ENCODE measurements at regions not wholly inside any gene's neighbourhood (a gene's known extent, or its start where the extent isn't known, plus 50 kb on each side); places are given as distances from the start of the nearest gene placed in this dataset.
"Not testable (repeated sequence)": the region's sequence is repeated elsewhere in the genome, so short reads cannot be mapped to it uniquely, and the experiment has no call there.

DNA sequence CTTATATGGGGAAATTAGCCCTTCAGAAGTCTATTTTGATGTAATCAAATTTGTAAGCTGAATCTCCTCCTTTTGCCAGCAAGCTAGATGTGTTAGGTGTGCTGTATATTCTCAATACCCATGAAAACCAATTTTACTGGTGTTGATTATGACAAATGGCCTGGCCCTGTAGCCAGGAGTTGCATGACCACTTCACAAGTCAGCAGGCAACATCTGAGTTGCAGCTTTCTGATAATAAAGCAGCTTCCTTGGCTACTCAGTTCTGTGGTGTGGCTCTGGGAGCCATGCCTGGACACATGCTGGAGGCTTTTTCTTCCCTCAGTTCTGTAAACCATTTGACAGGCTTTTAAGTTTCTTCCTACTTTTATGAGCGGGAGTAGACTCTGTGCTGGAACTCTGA, 154.1 kb upstream of the CXCL13 start:
- no peak for DNase-seq

GRCh38 chr4:77452117-77452516, 153.5 kb upstream of the CXCL13 start:
- not testable (repeated sequence) for DNase-seq

DNA sequence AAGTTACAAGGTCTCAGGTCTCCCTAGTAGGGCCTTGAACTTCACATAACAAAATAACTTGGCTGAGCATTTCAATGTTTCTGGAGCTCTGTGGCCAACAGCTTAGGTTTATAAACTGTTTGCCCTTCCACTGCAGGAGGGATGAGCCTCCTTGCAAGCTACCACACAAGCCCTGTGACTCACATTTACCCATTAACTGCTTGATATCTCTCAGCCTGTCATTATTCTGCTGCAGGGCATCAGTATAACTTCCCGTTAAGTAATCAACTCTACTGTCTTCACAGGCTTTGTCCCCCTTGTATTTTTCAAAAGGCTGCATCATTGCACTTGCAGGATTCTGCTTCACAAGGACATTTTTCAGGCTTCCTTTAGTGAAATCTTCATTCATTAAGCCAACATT, 151.7 kb upstream of the CXCL13 start:
- DNase-seq, result no peak

DNA sequence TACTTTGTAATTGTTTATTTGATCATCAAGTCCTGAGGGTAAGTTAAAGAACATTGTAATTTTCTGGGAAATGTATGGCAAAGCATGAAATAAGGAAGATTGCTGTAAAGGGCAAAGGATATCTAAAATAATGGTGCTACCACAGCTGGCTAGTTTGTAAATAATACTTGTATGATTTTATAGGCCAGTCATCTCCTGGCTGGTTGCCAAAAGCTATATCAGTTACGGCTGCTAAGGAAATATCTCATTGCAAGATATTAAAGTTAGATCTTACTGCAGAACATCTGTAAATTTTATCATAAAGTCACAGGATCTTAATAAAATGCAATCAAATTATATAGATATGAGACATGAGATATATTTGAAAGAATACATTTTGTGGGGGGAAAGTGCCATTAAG, 150.8 kb upstream of the CXCL13 start:
- no peak for DNase-seq

DNA sequence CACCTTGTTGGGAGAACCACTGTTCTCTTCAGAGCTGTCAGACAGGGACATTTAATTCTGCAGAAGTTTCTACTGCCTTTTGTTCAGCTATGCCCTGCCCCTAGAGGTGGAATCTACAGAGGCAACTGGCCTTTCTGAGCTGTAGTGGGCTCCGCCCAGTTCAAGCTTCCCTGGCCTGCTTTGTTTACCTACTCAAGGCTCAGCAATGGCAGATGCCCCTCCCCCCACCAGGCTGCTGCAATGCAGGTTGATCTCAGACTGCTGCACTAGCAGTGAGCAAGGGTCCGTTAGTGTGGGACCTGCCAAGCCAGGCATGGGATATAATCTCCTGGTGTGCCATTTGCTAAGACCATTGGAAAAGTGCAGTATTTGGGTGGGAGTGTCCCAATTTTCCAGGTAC, 141.5 kb upstream of the CXCL13 start:
- not testable (repeated sequence) for DNase-seq

GRCh38 chr4:77465271-77465670, 140.3 kb upstream of the CXCL13 start:
- DNase-seq, result peak; percentile 28 to 55

DNA sequence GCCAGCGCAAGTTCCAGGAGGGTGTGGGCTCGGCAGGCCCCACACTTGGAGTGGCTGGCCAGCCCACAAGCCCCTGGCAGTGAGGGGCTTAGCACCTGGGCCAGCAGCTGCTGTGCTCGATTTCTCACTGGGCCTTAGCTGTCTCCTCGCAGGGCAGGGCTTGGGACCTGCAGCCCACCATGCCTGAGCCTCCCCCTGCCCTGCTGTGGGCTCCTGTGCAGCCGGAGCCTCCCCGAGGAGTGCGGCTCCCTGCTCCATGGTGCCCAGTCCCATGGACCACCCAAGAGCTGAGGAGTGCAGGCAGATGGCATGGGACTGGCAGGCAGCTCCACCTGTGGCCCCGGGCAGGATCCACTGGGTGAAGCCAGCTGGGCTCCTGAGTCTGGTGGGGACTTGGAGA, 139.2 kb upstream of the CXCL13 start:
- no peak for DNase-seq

DNA sequence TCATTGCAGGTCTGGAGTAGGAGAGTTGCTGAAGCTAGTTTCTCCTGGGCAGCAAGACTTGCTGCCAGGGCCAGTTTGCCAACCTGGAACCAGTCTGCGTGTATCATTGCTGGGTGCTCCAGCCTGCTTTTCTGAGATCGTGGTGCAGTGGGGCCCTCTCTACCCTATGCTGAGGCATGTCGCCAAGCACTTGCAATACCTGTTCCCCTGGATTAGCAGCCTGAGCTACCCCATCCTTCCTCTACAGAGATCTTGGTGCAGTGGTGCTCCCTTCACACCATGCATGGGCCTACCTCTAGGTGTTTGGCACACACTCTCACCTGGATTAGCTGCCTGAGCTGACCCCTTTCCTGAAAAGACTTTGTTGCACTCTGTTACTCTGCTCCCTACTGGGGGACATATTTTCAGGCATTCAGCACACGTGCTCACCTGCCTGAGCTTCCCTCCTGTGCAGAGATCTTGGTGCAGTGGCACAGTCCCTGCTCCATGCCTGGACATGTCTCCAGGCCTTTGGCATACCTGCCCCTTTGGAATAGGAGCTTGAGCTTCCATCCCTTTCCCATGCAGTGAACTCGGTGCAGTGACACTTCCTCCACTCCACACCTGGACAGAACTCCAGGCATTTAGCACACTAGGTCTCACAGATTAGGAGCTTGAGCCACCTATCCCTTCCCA, 133.7 kb upstream of the CXCL13 start:
- no peak for DNase-seq

GRCh38 chr4:77473509-77473908, 132.1 kb upstream of the CXCL13 start:
- DNase-seq, result no peak

DNA sequence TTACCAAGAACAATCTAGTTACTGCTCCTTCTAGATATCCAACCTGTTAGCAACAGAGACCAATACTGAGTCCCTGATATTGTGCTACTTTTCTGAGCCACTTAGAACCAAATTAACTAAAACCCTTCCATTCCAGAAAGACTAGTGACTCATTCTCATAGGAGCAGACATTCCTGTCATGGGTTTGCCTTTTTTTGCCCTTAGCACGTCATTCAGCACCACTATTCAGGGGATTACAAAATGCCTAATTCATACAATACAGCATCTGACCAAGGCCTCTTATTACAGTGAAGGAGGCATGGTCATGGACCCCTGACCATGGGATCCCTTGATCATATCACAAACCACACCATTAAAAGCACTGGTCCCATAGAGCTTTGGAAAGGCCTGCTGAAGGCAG, 123.8 kb upstream of the CXCL13 start:
- no peak for DNase-seq

GRCh38 chr4:77488882-77489281, 116.7 kb upstream of the CXCL13 start:
- no peak for DNase-seq

GRCh38 chr4:77493120-77493752, 112.4 kb upstream of the CXCL13 start:
- no peak for DNase-seq

GRCh38 chr4:77493829-77494551, 111.6 kb upstream of the CXCL13 start:
- no peak for DNase-seq

DNA sequence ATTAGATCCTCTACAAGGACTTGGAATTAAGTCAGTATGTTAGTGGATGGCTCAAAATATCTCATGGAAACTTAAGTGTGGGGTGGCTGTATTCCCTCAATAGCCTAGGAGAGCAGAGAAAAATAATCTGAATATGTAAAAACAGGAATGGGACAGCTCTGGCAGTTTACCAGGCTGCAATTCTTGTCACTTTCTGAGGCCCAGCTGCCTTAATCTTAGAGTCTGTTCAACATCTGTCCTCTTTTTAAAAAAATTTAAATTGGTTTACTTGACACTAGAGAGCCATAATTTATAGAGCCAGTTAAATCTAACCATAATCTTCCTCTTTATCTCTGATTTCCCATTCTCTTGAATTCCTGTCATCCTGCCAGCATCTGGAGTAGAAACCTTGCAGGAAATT, 109.2 kb upstream of the CXCL13 start:
- DNase-seq, result no peak

DNA sequence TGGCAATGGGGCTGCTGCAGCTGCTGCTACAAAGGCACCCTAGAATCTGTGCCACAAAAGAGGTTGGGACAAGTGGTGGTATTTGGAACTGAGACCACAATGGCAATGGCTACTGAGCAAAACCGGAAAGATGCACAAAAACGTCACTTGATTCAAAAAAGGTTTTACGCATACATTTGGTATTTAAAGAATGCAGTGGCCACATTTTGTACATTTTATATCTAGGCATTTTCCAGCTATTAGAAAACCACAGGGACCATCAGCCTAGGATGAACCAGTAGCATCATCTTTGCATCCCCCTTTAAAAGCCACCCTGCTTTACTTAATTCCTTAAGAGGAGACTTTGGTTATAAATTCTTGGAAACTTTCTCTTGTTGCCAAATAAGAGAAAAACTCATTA, 104.8 kb upstream of the CXCL13 start:
- no peak for DNase-seq

- no peak for DNase-seq
Observed at GRCh38 chr4:77501240-77501639, 104.4 kb upstream of the CXCL13 start.

DNA sequence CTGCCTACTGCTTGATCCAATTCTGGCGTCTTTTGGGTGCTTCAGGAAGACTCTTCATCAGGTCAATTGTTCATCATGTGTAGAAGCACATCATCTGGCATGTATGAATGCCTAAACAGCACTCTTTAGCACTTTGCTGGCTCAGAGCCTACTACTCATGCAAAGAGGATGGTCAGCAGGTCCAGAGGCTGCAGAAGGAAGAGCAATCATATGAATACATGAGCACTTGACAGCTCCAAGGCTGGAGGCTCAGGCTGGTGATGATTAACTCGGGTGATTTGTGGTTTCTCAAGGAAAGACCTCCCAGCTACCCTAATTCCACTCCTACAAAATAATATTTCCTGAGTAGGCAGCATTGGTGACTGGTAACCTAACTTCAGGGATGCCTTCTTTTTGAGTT, 103.8 kb upstream of the CXCL13 start:
- no peak for DNase-seq

DNA sequence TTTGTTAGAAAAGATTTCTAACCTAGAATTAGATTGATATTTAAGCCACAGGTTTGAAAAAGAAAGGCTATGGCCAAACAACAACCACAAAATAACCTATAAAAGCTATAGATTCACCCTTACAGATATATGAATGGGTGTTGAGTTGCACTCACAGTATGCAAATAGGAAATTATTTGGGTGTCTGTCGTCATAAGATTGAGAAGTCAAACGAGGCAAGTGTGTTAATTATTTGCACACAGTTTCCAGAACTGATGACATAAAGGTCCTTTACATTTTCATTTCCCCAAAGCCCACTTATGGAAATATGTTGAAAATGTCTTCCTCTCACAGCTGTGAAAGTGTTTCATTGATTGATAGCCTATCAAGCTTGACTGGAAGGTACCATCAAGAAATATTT, 101.2 kb upstream of the CXCL13 start:
- DNase-seq, result no peak

- DNase-seq, result no peak
Observed at GRCh38 chr4:77505275-77505957, 100.2 kb upstream of the CXCL13 start.

GRCh38 chr4:77505958-77506319, 99.7 kb upstream of the CXCL13 start:
- DNase-seq, result no peak

GRCh38 chr4:77510367-77510766, 95.3 kb upstream of the CXCL13 start:
- no peak for DNase-seq

GRCh38 chr4:77525538-77525937, 80.1 kb upstream of the CXCL13 start:
- no peak for DNase-seq

DNA sequence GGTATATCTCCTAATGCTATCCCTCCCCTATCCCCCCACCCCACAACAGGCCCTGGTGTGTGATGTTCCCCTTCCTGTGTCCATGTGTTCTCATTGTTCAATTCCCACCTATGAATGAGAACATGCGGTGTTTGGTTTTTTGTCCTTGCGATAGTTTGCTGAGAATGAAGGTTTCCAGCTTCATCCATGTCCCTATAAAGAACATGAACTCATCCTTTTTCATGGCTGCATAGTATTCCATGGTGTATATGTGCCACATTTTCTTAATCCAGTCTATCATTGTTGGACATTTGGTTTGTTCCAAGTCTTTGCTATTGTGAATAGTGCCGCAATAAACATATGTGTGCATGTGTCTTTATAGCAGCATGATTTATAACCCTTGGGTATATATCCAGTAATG, 77.7 kb upstream of the CXCL13 start:
- DNase-seq, result not testable (repeated sequence)

DNA sequence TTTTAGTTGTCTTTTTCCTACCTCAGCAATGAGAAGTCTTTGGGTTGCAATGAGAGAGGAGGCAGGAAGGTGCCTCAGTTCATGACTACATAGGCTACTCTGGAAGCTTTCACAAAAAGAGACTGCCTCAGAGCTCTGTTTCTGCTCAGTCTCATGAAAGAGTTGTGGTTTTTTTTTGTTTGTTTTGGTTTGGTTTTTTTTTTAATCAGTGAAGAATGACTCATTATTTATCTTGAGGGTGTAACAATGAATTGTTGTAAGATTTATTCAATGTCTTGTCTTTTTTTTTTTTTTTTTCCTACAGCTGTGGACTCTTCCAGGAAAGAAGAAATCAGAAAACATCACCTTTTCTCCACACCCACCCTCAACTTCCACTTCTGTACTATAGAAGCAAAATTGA, 67.5 kb upstream of the CXCL13 start:
- no peak for DNase-seq
